Spleen (tissue), 7 donors: ENCODE measurements at regions not wholly inside any gene's neighbourhood (a gene's known extent, or its start where the extent isn't known, plus 50 kb on each side); places are given as distances from the start of the nearest gene placed in this dataset.

Experiments used
- CTCF ChIP-seq, 11 experiments: fragments of 200-600 bp in 7 of 11; fragments of 450-650 bp in 4 of 11; sonication (generic) in 4 of 11; IDR thresholded peaks in 8 of 11; conservative IDR thresholded peaks in 3 of 11; 1 replicate in 7 of 11; 2 replicates in 4 of 11; pipeline versions ENCODE4 v1.4.0 to v1.8.0; 2016 to 2021; ENCODE audit warnings: antibody characterized with exemption in 11 of 11, inconsistent platforms in 4 of 11, mild to moderate bottlenecking in 1 of 11
- POLR2A ChIP-seq, 3 donors: fragments of 450-650 bp; IDR thresholded peaks; one replicate each; pipeline ENCODE4 v1.5.1; 2017; ENCODE audit warnings: antibody characterized with exemption in 3 of 3, mild to moderate bottlenecking in 1 of 3
- POLR2AphosphoS5 ChIP-seq, 3 donors: sonication (generic); formaldehyde crosslinking; IDR thresholded peaks; one replicate each; pipeline ENCODE4 v1.5.1; 2017; ENCODE audit warnings: antibody characterized with exemption in 3 of 3
- donor health status: DM: no; HTN: no; CAD: no; lungs with moderate emphysema.
- donor health status: DM: no; HTN: no; CAD: no.
- donor health status: DM: no; HTN: no; CAD: no.

DNA sequence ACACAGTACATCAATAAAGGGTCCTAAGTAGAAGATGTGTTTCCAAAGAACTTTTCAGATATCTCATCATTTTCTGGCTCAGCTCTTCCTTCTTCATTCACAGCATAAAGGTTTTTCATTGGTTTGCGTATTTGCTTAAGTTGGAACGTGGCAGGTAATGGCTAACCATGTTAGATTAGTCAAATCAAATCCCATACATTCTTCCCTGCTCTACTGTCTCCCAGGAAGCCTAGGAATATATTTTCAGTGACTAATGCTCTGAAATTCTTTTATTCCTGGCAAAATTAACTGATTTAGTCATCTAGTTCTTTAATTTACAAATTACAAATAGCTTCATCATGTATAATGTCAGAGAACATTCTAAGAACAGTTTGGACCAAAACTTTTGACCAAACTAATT is 99.6 kb upstream of the TMEM161B start:
- TF ChIP-seq CTCF (IDR thresholded peaks at IDR 0.05 in 8 of 11, conservative IDR thresholded peaks at IDR 0.05 in 3 of 11), result no peak
- TF ChIP-seq POLR2A (IDR thresholded peaks at IDR 0.05), result no peak
- TF ChIP-seq POLR2AphosphoS5 (IDR thresholded peaks at IDR 0.05), result no peak
